GM12892 (cell line): ENCODE measurements at regions not wholly inside any gene's neighbourhood (a gene's known extent, or its start where the extent isn't known, plus 50 kb on each side); places are given as distances from the start of the nearest gene placed in this dataset.

Source experiments
- POLR2AphosphoS5 ChIP-seq: IDR thresholded peaks from 2 replicates; pipeline ENCODE4 v1.6.1; 2011; ENCODE audit warnings: low read depth, low read length, control low read depth
- TAF1 ChIP-seq: IDR thresholded peaks from 2 replicates; pipeline ENCODE4 v1.6.1; 2011; ENCODE audit warnings: low read depth, mild to moderate bottlenecking, control low read depth, low read length, borderline replicate concordance

DNA sequence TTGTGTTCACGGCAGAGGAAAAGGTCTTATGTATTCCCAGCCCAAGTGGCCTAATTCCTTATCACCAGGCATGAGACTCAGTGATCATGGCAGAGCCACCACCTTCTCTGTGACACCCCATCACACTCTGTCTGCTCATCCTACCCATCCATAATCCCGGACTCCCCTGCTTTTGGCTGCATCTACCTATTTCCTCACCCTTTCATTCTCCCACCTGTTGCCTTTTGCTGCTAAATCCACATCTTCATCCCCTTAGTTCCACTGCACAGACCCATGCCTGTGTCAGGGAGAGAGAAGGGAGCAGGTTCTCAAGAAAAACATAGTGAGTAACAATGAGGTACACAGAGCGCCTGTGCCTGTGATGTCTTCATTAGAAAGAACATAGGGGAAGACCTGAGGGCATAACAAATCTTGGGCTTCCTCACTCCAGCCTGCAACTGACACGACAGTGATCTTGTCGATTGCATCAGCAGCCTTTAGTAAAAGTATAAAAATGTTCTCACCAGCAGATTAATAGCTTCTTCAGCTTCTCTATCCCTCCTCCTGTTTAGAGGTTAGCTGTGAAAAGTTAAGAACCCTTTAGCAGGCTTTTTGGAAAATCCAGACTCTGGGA, 246.5 kb upstream of the SPRED2 start:
- no peak for TF ChIP-seq TAF1
- no peak for TF ChIP-seq POLR2AphosphoS5
